HG03025 (cell line): ENCODE measurements at regions not wholly inside any gene's neighbourhood (a gene's known extent, or its start where the extent isn't known, plus 50 kb on each side); places are given as distances from the start of the nearest gene placed in this dataset.
"Not testable (repeated sequence)": the region's sequence is repeated elsewhere in the genome, so short reads cannot be mapped to it uniquely, and the experiment has no call there.

Experiments used
- ATAC-seq: cut with Tn5 transposase; IDR thresholded peaks from one replicate; pipeline ENCODE4 v1.9.1; 2021; ENCODE audit warnings: mild to moderate bottlenecking, moderate library complexity; ENCODE audit not compliant: unreplicated experiment, low FRiP score

GRCh38 chr7:9625953-9626352 is 1192.5 kb downstream of the NXPH1 start:
- ATAC-seq = no peak

- ATAC-seq = no peak
Observed at GRCh38 chr7:9645756-9646155, 1212.3 kb downstream of the NXPH1 start.

- no peak for ATAC-seq
Observed at GRCh38 chr7:9657257-9657656, 1223.8 kb downstream of the NXPH1 start.

GRCh38 chr7:9671979-9672917 is 1238.8 kb downstream of the NXPH1 start:
- no peak for ATAC-seq

GRCh38 chr7:9680713-9681112 is 1247.3 kb downstream of the NXPH1 start:
- ATAC-seq = no peak

GRCh38 chr7:9681284-9681683 is 1247.9 kb downstream of the NXPH1 start:
- ATAC-seq = no peak

GRCh38 chr7:9691286-9691685 is 1257.9 kb downstream of the NXPH1 start:
- ATAC-seq = no peak

GRCh38 chr7:9698375-9698774 is 1265.0 kb downstream of the NXPH1 start:
- ATAC-seq = no peak

- ATAC-seq = no peak
Observed at GRCh38 chr7:9709216-9709615, 1264.5 kb upstream of the PHF14 start.

GRCh38 chr7:9711259-9711918 is 1262.3 kb upstream of the PHF14 start:
- ATAC-seq = no peak

GRCh38 chr7:9718071-9718661 is 1255.5 kb upstream of the PHF14 start:
- no peak for ATAC-seq

GRCh38 chr7:9719303-9719702 is 1254.4 kb upstream of the PHF14 start:
- no peak for ATAC-seq

- ATAC-seq = no peak
Observed at GRCh38 chr7:9719721-9720120, 1254.0 kb upstream of the PHF14 start.

- not testable (repeated sequence) for ATAC-seq
Observed at GRCh38 chr7:9725940-9726663, 1247.6 kb upstream of the PHF14 start.

GRCh38 chr7:9726811-9727210 is 1246.9 kb upstream of the PHF14 start:
- not testable (repeated sequence) for ATAC-seq

GRCh38 chr7:9727467-9727869 is 1246.2 kb upstream of the PHF14 start:
- not testable (repeated sequence) for ATAC-seq

- not testable (repeated sequence) for ATAC-seq
Observed at GRCh38 chr7:9728014-9728657, 1245.5 kb upstream of the PHF14 start.

GRCh38 chr7:9752033-9752432 is 1221.6 kb upstream of the PHF14 start:
- ATAC-seq = no peak

- ATAC-seq = no peak
Observed at GRCh38 chr7:9761224-9761623, 1212.4 kb upstream of the PHF14 start.

- no peak for ATAC-seq
Observed at GRCh38 chr7:9776900-9777299, 1196.8 kb upstream of the PHF14 start.
